ENCODE measurements at regions not wholly inside any gene's neighbourhood (a gene's known extent, or its start where the extent isn't known, plus 50 kb on each side); places are given as distances from the start of the nearest gene placed in this dataset.

- no peak overlapping the region for H3K4me3 Mint-ChIP-seq (ENCODE audit: low read depth)
- peaks cover 6% of the 10 kb centered on the region for H3K27me3 Mint-ChIP-seq
- H3K27ac Mint-ChIP-seq: no peak overlapping the region
- DNase-seq (ENCODE audit: low spot score, unreplicated experiment): no peak
- no peaks in the 10 kb centered on the region for H3K36me3 Mint-ChIP-seq (ENCODE audit: insufficient read depth)
- no peaks in the 10 kb centered on the region for H3K9me3 Mint-ChIP-seq (ENCODE audit: low read depth)
- TF ChIP-seq, protein P1, sequence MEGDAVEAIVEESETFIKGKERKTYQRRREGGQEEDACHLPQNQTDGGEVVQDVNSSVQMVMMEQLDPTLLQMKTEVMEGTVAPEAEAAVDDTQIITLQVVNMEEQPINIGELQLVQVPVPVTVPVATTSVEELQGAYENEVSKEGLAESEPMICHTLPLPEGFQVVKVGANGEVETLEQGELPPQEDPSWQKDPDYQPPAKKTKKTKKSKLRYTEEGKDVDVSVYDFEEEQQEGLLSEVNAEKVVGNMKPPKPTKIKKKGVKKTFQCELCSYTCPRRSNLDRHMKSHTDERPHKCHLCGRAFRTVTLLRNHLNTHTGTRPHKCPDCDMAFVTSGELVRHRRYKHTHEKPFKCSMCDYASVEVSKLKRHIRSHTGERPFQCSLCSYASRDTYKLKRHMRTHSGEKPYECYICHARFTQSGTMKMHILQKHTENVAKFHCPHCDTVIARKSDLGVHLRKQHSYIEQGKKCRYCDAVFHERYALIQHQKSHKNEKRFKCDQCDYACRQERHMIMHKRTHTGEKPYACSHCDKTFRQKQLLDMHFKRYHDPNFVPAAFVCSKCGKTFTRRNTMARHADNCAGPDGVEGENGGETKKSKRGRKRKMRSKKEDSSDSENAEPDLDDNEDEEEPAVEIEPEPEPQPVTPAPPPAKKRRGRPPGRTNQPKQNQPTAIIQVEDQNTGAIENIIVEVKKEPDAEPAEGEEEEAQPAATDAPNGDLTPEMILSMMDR (IDR thresholded peaks at IDR 0.05; ENCODE audit: unreplicated experiment): no peak
- H3K4me1 Mint-ChIP-seq (ENCODE audit: low read depth): peaks cover 7% of the 10 kb centered on the region
These were observed 192.2 kb upstream of the LEF1 start for GRCh38 chr4:108360754-108361445.

DNA sequence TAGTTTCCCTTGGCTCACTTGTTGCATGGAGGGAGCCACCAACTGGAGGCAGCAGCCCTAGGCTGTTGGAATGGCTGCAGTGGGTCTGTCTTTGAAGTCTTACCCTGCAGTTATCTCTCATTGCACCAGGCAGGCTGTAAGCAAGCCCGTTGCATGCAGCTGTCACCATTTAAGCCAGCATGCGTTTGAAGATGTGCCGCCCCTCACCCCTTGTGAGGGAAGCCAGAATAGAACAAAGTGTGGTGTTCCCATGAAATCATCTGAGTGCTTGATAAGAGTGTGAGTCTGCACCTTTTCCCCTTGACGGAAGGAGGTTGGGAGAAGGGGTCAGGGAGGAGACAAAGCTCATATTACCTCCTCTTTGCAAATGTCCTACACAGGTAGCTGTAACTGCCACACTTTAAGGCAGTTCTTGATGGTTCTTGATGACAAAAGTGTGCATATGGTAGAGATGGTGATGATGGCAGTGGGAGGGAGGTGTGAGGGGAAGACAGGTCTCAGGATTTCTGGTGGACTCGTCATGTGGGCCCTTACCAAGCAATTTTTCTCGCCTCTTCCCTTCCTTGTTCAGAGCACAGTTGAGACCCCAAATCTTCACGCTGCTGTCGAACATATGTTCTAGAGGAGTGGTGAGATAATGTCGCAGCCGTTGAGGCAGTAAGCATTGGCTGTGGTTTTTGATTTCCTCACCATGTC, 191.4 kb upstream of the LEF1 start:
- Mint-ChIP-seq H3K4me3 (ENCODE audit: low read depth) (no peak overlapping the region), H3K36me3 (ENCODE audit: insufficient read depth) (no peaks in the 10 kb centered on the region), H3K27me3 (peaks cover 6% of the 10 kb centered on the region), H3K9me3 (ENCODE audit: low read depth) (no peaks in the 10 kb centered on the region), H3K27ac (no peak overlapping the region), H3K4me1 (ENCODE audit: low read depth) (peaks cover 7% of the 10 kb centered on the region)
- TF ChIP-seq, protein P1 (IDR thresholded peaks at IDR 0.05; ENCODE audit: unreplicated experiment): no peak
- no peak for DNase-seq (ENCODE audit: low spot score, unreplicated experiment)

DNA sequence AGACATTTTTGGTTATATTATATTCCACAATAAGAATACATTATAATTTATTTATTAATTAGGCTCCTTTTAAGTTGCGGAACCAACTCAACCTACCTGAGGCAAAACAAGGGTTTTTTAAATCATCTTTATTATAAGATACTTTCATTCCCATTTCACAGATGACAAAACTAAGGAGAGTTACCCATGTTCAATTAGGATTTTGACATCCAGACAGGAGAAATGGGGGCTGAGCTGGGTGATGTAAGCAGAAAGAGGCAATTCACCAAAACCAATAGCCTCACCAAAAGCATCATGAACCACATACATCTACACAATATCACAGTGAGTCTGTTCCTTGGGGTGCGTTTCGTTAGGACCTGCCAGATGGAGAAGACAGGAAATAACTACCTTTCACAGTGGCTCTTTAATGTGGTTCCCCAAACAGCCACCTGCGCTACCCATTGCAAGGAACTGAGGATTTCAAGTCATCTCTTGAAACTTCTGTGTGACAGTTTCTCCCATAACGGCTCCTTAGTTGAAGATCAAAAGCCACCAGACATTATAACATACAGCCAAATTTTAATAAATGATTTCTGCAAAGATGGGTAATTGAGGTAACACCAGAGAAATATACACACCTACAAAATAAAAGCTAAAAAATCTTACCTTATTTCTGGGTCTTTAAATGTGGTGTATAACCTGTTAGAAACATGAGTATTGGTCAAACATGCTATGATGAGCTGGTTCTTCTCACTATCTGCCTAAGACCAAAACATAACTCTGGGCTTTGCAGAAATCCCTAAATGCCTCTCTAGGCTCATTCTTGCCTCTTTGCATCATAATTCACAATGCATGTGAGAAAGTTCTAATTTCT, 190.6 kb upstream of the LEF1 start:
- DNase-seq (ENCODE audit: low spot score, unreplicated experiment): no peak
- Mint-ChIP-seq H3K9me3 (ENCODE audit: low read depth) (no peaks in the 10 kb centered on the region), H3K4me1 (ENCODE audit: low read depth) (peaks cover 7% of the 10 kb centered on the region), H3K27me3 (peaks cover 6% of the 10 kb centered on the region), H3K36me3 (ENCODE audit: insufficient read depth) (no peaks in the 10 kb centered on the region), H3K4me3 (ENCODE audit: low read depth) (no peak overlapping the region), H3K27ac (no peak overlapping the region)
- TF ChIP-seq, protein P1 (IDR thresholded peaks at IDR 0.05; ENCODE audit: unreplicated experiment): no peak

GRCh38 chr4:108355902-108356535, 187.3 kb upstream of the LEF1 start:
- Mint-ChIP-seq H3K36me3 (ENCODE audit: insufficient read depth) (no peaks in the 10 kb centered on the region), H3K9me3 (ENCODE audit: low read depth) (no peaks in the 10 kb centered on the region), H3K27ac (no peak overlapping the region), H3K27me3 (peaks cover 4% of the 10 kb centered on the region), H3K4me3 (ENCODE audit: low read depth) (no peak overlapping the region), H3K4me1 (ENCODE audit: low read depth) (peaks cover 17% of the 10 kb centered on the region)
- no peak for DNase-seq (ENCODE audit: low spot score, unreplicated experiment)
- TF ChIP-seq, protein P1 (IDR thresholded peaks at IDR 0.05; ENCODE audit: unreplicated experiment): no peak

Measured in progenitor cell of endocrine pancreas (in vitro differentiated cells).